AG09309 (cell line): ENCODE measurements at regions not wholly inside any gene's neighbourhood (a gene's known extent, or its start where the extent isn't known, plus 50 kb on each side); places are given as distances from the start of the nearest gene placed in this dataset.
"Not testable (repeated sequence)": the region's sequence is repeated elsewhere in the genome, so short reads cannot be mapped to it uniquely, and the experiment has no call there.

ENCODE experiments used
- DNase-seq: peaks from one replicate; pipeline ENCODE4 v3.0.0-alpha.2; 2010; ENCODE audit warnings: low read depth
- H3K4me3 ChIP-seq: 2 replicates; pipeline ENCODE4 v1.5.1; 2011; ENCODE audit warnings: mild to moderate bottlenecking, low read depth, low read length, moderate library complexity; ENCODE audit not compliant: control insufficient read depth
- TF ChIP-seq, protein P1 (sequence below): IDR thresholded peaks from 2 replicates; pipeline ENCODE4 v1.5.1; 2011; ENCODE audit warnings: mild to moderate bottlenecking, low read depth, low read length, inconsistent platforms; ENCODE audit not compliant: insufficient read depth, control insufficient read depth; ENCODE audit errors: missing control alignments

- TF ChIP-seq, protein P1, sequence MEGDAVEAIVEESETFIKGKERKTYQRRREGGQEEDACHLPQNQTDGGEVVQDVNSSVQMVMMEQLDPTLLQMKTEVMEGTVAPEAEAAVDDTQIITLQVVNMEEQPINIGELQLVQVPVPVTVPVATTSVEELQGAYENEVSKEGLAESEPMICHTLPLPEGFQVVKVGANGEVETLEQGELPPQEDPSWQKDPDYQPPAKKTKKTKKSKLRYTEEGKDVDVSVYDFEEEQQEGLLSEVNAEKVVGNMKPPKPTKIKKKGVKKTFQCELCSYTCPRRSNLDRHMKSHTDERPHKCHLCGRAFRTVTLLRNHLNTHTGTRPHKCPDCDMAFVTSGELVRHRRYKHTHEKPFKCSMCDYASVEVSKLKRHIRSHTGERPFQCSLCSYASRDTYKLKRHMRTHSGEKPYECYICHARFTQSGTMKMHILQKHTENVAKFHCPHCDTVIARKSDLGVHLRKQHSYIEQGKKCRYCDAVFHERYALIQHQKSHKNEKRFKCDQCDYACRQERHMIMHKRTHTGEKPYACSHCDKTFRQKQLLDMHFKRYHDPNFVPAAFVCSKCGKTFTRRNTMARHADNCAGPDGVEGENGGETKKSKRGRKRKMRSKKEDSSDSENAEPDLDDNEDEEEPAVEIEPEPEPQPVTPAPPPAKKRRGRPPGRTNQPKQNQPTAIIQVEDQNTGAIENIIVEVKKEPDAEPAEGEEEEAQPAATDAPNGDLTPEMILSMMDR = no peak
Measured at GRCh38 chr3:22419261-22419660, 668.3 kb upstream of the ZNF385D start.

DNA sequence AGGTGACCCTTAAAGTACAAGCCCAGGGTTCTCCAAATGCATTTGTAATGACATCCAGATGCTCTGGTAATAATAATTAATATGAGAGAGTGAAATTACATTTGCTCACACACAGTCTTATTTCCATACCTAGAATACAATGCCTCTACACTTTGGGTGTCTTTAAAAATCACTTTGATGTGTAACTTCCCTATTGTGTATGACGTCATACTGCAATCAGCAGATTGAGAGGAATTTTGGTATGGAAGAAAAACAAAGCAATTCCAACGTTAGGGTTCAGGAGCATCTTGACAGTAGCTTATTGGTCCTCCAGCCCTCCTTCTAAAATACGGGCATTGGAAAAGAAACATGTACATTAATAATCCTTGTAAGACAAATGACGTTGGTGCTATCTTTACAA, 670.6 kb upstream of the ZNF385D start:
- TF ChIP-seq, protein P1 = no peak
- no peak for DNase-seq
- no peak overlapping the region for H3K4me3 ChIP-seq

More at GRCh38 chr3:22419261-22419660, 668.3 kb upstream of the ZNF385D start:
- H3K4me3 ChIP-seq = no peak overlapping the region
- no peak for DNase-seq

- no peak for DNase-seq
- no peak overlapping the region for H3K4me3 ChIP-seq
- TF ChIP-seq, protein P1 = no peak
Measured at GRCh38 chr3:22431334-22431733, 680.3 kb upstream of the ZNF385D start.

- TF ChIP-seq, protein P1 = no peak
- DNase-seq = no peak
- no peak overlapping the region for H3K4me3 ChIP-seq
Measured at GRCh38 chr3:22439626-22440025, 688.6 kb upstream of the ZNF385D start.

DNA sequence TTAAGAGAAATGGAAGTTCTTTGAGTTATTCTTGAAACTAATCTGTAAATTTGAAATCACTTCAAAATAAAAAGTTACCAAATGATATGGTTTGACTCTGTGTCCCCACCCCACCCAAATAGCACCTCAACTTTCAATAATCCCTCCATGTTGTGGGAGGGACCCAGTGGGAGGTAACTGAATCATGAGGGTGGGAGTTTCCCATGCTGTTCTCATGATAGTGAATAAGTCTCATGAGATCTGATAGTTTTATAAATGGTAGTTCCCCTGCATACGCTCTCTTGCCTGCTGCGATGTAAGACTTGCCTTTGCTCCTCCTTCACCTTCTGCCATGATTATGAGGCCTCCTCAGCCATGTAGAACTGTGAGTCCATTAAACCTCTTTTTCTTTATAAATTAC, 690.7 kb upstream of the ZNF385D start:
- no peak overlapping the region for H3K4me3 ChIP-seq
- DNase-seq = no peak
- TF ChIP-seq, protein P1 = no peak

DNA sequence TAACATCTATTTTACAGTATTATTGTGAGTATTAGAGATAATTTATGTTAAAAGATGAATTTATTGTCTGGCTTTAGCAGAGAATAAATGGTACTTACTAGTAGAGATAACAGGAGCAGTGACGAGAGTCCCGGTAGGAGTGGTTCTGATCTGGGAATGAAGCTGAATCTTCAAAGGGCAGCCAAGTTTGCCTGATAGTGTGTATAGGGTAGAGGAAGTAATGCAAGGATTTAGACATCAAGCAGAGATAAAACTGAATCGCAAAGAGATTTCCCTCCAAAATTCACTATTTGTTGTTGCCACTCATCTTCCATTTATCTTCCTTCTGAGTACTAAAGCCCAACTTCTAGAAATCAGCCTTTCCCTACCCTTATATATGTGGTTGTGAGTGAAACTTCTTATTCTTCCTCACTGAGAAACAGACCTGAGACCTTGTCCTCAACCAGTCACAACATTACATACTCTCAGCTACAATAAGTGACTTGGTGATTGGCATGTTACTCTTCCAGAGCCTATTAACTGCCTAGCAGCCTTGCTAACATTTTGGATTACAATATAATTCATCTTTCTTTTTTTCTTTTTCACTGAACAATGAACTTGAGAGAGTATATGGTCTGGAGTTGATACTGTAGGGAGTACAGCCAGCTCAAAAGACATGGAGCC, 692.7 kb upstream of the ZNF385D start:
- no peak for DNase-seq
- TF ChIP-seq, protein P1 = no peak
- H3K4me3 ChIP-seq = no peak overlapping the region

DNA sequence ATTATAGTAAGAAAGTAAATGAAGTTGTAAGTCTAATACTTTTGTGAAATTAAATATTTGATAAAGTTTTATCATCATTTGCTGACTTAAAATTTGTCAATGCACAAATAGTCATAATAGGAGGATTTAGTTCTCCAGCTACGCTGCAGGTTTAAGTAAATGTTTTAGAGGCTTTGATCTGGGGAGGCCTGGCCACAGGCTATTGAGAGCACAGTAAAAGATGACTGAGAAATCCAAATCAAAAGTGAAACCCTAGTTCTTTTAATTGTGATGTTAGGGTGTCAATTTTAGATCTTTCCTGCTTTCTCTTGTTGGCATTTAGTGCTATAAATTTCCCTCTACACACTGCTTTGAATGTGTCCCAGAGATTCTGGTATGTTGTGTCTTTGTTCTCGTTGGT, 694.3 kb upstream of the ZNF385D start:
- H3K4me3 ChIP-seq, DNase-seq: not testable (repeated sequence)
